ENCODE measurements at regions not wholly inside any gene's neighbourhood (a gene's known extent, or its start where the extent isn't known, plus 50 kb on each side); places are given as distances from the start of the nearest gene placed in this dataset.
"Not testable (repeated sequence)": the region's sequence is repeated elsewhere in the genome, so short reads cannot be mapped to it uniquely, and the experiment has no call there.

- no peak for DNase-seq
These were observed 583.0 kb downstream of the TMEM121 start for GRCh38 chr14:106109337-106109736.

GRCh38 chr14:106115401-106115800 lies 589.0 kb downstream of the TMEM121 start:
- DNase-seq: no peak

DNA sequence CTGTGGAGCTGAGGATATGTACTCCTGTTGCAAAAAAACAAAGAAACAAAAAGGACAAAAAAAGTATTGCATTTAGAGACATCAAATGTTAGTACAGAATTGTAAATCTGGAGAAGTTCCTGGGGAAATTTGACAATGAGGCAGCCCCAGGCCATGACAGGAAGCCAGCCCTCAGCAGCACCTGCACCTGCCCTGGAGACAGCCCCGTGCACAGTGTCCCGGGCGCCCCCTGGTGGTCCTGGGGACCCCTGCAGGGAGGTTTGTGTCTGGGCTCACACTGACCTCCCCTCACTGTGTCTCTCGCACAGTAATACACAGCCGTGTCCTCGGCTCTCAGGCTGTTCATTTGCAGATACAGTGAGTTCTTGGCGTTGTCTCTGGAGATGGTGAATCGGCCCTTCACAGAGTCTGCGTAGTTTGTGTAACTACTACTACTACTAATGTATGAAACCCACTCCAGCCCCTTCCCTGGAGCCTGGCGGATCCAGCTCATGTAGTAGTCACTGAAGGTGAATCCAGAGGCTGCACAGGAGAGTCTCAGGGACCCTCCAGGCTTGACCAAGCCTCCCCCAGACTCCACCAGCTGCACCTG lies 590.1 kb downstream of the TMEM121 start:
- DNase-seq: peak; percentile 8

- no peak for DNase-seq
These were observed 593.7 kb downstream of the TMEM121 start for GRCh38 chr14:106120101-106120500.

DNA sequence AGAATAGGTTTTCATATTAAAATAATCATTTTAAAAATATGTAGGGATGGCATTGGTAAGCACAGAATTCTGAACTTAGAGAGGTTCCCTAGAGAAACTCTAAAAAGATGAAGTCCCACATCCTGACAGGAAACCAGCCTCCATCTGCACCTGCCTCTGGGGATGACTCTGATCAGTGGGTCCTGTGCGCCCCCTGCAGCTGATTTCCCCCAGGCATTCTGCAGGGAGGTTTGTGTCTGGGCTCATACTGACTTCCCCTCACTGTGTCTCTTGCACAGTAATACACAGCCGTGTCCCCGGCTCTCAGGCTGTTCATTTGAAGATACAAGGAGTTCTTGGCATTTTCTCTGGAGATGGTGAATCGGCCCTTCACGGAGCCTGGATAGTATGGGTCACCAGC lies 602.9 kb downstream of the TMEM121 start:
- DNase-seq: peak; percentile 12

GRCh38 chr14:106129904-106130661 lies 603.7 kb downstream of the TMEM121 start:
- DNase-seq: not testable (repeated sequence)

GRCh38 chr14:106133126-106133525 lies 606.7 kb downstream of the TMEM121 start:
- DNase-seq: not testable (repeated sequence)

DNA sequence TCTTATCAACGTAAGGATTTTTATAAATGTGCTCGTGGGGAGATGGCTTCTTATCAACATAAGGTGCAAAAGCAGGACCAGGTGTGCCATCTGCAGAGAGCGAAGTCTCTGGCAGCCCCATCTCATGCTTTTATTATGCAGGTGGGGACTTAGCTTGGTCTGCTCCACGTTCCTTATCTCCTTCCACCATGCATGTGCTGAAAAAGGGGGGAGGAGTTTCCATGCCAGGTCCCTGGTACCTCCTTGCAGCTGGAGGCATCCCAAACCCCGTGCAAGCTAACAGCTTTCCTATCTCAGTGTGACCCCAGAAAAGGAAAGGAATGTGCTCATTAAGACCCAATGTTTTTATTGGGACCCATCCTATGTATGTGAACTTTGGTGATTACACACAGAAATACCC lies 608.5 kb downstream of the TMEM121 start:
- DNase-seq: no peak

DNA sequence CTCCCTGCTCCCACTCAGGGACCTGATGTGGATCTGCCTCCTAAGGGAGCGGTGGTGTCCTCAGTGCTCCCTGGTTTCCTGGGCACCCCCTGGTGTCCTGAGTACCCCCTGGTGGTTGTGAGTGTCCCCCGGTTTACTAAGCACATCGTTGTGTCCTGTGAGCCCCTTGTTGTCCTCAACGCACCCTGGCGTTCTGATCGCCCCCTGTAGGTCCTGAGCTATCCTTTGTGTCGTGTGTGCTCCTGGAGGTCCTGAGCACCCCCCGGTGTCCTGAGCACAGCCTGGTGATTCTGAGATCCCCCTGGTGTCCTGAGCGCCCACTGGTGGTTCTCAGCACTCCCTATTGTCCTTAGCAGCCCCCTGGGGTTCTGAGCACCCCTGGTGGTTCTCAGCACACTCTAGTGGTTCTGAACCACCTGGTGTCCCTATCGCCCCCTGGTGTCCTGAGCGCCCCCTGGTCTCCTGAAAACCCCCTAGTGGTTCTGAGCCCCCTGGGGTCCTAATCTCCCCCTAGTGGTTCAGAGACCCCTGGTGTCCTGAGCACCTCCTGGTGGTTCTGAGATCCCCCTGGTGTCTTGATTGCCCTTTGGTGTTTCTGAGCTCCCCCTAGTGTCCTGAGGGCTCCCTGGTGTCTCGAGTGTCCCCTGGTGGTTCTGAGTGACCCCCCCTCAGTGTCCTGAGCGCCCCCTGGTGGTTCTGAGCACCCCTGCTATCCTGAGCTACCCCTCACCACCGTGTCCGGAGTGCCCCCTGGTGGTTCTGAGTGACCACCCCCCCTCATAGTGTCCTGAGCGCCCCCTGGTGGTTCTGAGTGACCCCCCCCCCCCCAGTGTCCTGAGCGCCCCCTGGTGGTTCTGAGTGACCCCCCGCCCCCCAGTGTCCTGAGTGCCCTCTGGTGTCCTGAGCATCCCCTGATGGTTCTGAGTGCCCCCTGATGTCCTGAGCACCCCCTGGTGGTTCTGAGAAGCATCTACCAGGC lies 615.1 kb downstream of the TMEM121 start:
- no peak for DNase-seq

DNA sequence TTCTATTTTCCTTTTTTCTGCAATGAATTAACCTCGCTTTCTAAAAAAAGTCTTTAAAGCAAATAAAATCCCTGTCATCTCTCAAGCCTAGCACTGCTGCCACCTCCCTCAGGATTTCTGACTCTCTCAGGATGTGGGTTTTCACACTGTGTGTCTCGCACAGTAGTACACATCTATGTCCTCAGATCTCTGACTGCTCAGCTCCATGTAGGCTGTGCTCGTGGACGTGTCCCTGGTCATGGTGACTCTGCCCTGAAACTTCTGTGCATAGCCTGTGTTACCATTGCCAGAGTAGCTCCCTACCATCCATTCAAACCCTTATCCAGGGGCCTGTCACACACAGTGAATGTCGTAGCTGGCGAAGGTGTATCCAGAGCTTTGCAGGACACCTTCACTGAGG lies 619.3 kb downstream of the TMEM121 start:
- DNase-seq: not testable (repeated sequence)

GRCh38 chr14:106153362-106153955 lies 627.1 kb downstream of the TMEM121 start:
- peak; percentile 65 for DNase-seq

DNA sequence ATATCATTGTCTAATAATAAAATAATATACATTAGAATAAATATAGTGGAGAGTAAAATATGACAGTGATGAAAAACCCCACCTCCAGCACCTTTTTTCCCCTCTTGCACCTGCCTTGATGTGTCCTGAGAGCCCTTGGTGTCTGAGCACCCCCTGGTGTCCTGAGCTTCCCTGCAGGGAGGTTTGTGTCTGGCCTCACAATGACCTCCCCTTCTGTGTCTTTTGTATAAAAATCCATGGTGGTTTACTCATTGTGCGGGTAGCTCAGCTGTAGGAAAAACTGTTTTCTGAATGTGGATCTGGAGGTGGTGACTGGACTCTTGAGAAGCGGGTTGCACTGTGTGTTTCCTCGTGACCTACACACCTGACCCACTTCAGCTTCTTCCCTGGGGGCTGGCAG lies 636.9 kb downstream of the TMEM121 start:
- no peak for DNase-seq

- DNase-seq: not testable (repeated sequence)
These were observed 637.4 kb downstream of the TMEM121 start for GRCh38 chr14:106163812-106164211.

DNA sequence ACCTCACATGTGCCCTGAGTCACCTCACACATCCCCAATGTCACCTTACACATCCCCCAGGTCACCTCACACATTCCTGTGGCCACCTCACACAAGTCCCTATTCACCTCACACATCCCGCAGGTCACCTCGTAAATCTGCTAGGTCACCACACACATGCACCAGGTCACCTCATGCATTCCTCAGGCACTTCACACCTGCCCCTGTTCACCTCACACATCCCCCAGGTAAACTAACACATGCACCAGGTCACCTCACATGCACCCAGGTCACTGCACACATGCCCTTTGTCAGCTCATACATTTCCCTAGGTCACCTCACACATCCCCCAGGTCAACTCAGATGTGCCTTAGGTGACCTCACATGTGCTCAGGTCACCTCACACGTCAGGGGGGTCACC lies 639.8 kb downstream of the TMEM121 start:
- DNase-seq: no peak

GRCh38 chr14:106166650-106167204 lies 640.3 kb downstream of the TMEM121 start:
- DNase-seq: no peak

- DNase-seq: peak; percentile 43
These were observed 643.8 kb downstream of the TMEM121 start for GRCh38 chr14:106170163-106170658.

DNA sequence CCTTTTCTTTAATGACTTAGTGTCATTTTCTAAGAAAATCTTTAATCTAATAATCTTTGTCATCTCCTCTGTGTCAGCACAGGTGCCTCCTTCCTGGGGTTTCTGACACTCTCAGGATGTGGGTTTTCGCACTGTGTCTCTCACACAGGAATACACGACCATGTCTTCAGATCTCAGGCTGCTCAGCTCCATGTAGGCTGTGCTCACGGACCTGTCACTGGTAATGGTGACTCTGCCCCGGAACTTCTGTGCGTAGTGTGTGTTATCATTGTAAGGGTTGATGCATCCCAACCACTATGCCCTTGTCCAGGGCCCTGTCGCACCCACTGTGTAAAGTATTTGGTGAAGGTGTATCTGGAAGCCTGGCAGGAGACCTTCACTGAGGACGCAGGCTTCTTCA lies 647.8 kb downstream of the TMEM121 start:
- peak; percentile 84 for DNase-seq

DNA sequence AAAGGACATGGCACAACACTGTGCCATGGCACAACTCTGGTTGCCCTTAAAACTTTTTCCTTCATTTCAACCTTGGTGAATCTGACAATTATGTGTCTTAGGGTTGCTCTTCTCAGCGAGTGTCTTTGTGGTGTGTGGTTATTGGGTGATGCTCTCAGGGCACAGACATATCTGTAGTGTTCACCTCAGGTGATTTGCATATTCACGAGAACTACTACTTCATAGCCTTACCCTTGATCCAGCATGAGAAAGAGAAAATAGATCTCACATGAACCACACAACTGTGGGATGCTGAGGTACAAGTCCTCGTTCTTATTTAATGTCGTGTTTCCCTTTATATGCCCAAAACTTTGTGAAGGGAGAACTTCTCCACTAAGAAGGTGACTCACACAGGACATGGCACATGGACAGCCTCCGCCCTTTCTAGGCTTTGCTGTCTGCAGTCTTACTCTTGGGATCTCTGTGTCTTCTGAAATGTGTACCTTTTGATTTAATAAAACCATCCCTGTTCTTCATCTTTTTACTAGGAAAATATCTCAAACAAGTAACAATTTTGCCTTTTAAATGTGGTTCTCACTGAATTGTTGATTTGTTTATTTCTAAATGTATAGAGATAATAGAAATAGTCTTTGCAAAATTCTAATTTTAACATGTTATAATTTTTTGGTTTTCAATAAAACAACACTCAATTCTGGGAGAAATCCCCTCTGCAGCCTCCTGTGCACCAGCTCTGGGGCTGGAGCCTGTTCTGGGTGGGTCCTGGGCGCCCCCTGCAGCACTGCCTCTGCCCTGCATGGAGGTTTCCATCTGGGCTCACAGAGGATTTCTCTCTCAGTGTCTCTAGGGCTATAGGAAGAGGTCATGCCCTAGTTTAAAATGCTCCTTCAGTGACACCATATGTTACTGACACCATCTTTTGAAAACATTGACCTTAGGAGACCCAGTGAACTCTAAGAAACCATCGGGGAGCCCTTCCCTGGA lies 651.2 kb downstream of the TMEM121 start:
- DNase-seq: peak; percentile 70

DNA sequence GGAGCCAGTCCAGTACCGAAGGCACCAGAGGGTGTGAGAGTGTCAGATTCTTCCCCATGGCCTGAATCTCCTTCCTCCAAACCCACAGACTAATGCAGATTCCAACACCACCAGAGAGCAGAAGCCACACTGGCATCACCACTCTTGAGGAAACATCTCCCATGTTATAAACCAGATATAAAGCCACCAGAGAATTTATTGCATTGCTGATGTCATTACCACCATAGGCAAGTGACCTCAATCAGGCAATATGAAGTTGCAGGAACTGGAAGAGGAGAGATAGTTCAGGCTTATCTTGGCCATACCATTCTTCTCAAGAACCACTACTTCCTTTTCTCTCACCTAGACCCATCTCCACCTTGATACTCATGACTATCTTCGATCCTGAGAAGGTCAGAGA lies 653.4 kb downstream of the TMEM121 start:
- DNase-seq: no peak

DNA sequence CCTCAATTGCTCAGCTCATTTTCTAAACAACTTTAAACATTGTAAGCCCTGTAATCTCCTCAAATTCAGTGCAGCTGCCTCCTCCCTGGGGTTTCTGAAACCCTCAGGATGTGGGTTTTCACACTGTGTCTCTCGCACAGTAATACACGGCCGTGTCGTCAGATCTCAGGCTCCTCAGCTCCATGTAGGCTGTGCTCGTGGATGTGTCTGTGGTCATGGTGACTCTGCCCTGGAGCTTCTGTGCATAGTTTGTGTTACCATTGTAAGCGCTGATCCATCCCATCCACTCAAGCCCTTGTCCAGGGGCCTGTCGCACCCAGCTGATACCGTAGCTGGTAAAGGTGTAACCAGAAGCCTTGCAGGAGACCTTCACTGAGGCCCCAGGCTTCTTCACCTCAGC lies 658.4 kb downstream of the TMEM121 start:
- peak; percentile 77 for DNase-seq

DNA sequence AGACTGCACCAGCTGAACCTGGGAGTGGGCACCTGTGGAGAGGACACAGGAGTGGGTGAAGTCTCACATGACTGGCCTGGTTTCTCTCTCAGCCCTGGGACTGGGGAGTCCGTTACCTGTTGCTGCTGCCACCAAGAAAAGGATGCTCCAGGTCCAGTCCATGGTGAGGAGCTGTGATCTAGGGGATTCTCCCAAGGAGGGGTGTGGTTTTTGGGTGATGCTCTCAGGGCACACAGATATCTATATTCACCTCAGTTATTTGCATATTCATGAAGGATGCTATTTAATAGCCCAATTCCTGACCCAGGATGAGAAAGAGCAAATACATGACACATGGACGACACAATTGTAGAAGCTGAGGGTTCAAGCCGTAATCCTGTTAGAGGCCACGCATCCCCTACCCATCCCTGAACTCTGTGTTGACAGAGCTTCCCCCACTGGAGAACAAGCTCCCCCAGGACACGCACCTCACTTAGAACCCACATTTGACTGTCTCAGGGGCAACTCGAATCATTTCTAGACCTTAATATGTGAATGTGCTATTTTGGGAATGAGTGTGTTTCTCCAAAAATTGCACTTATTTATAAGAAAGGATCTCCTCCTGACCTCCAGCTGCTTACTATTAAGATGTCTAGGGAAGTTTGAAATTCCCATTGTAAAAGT lies 658.9 kb downstream of the TMEM121 start:
- not testable (repeated sequence) for DNase-seq

All from CD4-positive, alpha-beta T cell treated with Interleukin-4 for 4 hours (primary cell).